Left renal pelvis (tissue), 4 donors: ENCODE measurements at regions not wholly inside any gene's neighbourhood (a gene's known extent, or its start where the extent isn't known, plus 50 kb on each side); places are given as distances from the start of the nearest gene placed in this dataset.
"Not testable (repeated sequence)": the region's sequence is repeated elsewhere in the genome, so short reads cannot be mapped to it uniquely, and the experiment has no call there.

Source experiments
- DNase-seq, 4 donors: peaks; one replicate each; pipeline ENCODE4 v3.0.0-alpha.2; 2013; ENCODE audit warnings: low read depth in 4 of 4, low spot score in 3 of 4

DNA sequence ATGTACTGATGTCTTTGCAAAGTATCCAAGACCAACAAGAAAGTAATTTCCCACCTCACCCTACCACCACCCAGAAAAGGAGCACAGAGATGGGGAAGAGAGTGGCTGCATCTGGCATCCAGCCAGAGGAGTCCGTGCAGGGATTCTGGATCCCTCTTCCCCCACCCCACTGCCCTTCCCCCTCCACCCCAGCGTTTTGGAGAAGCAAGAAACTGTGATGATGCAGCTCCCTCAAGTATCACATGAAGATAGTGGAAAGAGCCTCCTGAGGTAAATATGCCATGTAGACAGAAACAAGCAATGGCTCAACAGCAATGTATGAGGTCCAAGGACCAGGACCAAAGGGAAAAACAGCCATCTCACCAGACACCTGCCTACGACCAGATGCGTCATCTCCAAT lies 153.8 kb downstream of the DEPDC1B start:
- no peak for DNase-seq

DNA sequence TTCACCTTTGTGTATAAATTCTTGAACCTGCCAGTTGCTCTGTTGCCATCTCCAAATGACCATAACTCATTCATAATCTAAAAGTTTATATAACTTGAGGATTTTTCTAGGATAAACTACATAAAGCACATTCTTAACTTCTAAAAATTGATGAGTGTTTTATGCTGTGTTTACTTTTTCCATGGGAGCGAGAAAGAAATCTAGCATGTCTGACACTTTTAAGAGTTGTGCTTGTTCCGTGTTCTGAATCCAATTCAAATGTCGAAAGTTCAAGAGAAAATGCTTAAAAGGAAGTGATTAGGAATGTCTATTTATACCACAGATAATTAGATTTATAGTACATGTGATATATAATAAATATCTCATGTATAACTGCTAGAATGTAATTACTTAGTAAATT lies 154.4 kb downstream of the DEPDC1B start:
- DNase-seq, result no peak

- no peak for DNase-seq
Observed at GRCh38 chr5:60544142-60544541, 155.8 kb downstream of the DEPDC1B start.

GRCh38 chr5:60541980-60542379 lies 158.0 kb downstream of the DEPDC1B start:
- no peak for DNase-seq

GRCh38 chr5:60540856-60541805 lies 158.8 kb downstream of the DEPDC1B start:
- no peak for DNase-seq

DNA sequence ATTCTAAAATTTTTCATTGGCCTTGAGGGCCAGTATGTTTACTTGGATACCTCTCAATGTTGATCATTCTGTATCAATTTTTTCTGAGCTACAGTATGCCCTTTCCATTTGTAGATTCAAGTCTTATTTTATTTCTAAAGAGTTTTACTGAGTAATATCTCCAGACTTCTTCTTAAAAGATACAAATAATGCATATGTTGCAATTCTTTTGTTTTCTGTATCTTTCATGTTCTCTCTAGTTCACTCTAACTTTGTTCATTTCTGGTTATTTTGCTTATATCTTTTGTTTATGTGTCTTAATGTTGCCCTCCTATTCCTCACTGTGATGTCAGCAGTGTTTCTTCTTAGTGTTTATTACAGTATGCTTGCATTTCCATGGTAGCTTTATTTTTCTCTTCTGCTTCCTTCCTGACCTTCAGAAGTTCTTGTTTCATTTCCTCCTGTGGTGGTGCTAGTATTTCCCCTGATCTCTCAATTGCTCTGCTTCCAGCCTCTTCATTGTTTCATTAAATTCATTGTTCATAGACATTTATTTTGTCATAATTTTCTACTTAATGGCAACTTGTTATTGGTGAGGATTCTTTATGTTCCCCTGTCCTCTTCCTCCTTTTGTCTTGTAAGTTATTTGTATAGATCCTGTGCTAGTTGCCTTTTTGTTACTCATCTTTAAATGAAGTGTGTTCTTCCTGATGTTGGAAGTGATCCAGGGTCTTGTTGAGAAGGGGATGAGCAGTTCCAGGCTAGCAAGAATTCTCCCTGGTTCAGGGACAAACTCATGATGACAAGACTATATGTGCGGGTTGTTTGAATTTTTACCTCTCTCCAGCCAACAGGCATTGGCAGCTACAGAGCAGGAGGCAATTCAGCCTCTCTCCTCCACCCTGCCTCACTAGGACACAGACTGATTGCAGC lies 160.8 kb downstream of the DEPDC1B start:
- no peak for DNase-seq

- no peak for DNase-seq
Observed at GRCh38 chr5:60538426-60538825, 161.5 kb downstream of the DEPDC1B start.

- DNase-seq, result no peak
Observed at GRCh38 chr5:60535951-60536350, 164.0 kb downstream of the DEPDC1B start.

DNA sequence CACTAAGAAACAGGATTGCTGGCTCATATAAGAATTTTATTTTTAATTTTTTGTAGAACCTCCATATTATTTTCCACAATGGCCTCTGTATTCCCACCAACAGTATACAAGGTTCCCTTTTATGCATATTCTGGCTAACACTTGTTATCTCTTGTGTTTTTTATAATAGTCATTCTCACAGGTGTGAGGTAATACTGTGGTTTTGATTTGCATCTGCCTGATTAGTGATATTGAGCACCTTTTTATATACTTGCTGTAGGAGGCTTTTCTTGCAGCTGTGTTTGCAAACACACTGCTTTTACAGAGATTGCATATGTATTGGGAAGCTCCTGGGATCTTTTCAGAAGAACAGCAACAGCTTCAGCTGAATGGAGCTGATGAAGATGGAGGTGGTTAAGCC lies 164.8 kb downstream of the DEPDC1B start:
- DNase-seq, result no peak

DNA sequence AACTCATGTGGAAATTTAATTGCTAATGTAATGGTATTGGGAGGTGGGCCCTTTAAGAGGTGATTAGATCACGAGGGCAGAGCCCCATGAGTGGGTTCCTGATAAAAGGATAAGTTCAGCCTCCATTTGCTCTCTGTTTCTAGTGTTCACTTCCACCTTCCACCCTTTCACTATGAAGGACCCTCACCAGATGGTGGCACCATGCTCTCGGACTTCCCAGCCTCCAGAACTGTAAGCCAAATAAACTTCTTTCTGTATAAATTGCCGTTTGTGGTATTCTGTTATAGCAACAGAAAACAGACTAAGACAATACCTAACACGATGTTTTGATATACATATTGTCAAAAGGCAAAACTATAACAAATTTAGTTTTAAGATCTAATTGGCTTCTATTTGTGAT lies 166.2 kb downstream of the DEPDC1B start:
- DNase-seq, result no peak

DNA sequence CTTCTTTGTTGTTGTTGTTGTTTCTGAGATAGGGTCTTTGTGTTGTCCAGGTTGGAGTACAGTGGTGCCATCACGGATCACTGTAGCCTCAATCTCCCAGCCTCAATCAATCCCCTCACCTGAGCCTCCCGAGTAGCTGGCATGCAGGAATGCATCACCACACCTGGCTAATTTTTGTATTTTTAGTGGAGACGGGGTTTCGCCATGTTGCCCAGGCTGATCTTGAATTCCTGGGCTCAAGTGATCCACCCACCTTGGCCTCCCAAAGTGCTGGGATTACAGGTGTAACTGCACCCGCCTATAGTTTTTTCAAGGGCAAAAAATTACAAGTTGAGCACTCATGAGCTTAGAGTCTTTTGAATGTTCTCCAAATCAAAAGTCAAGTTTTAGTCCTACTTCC lies 167.2 kb downstream of the DEPDC1B start:
- not testable (repeated sequence) for DNase-seq

DNA sequence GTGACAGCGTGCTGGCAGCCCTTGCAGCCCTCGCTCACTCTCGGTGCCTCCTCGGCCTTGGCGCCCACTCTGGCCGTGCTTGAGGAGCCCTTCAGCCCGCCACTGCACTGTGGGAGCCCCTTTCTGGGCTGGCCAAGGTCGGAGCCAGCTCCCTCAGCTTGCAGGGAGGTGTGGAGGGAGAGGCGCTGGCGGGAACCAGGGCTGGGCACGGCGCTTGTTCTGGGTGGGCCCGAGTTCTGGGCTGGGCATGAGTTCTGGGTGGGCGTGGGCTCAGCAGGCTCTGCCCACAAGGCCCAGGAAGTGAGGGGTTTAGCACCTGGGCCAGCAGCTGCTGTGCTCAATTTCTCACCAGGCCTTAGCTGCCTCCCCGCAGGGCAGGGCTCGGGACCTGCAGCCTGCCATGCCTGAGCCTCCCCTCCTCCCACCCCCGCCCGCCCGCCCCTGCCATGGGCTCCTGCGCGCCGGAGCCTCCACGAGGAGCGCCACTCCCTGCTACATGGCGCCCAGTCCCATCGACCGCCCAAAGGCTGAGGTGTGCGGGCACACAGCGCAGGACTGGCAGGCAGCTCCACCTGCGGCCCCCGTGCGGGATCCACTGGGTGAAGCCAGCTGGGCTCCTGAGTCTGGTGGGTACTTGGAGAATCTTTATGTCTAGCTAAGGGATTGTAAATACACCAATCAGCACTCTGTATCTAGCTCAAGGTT lies 169.7 kb downstream of the DEPDC1B start:
- not testable (repeated sequence) for DNase-seq

- DNase-seq, result no peak
Observed at GRCh38 chr5:60529001-60529400, 171.0 kb downstream of the DEPDC1B start.

DNA sequence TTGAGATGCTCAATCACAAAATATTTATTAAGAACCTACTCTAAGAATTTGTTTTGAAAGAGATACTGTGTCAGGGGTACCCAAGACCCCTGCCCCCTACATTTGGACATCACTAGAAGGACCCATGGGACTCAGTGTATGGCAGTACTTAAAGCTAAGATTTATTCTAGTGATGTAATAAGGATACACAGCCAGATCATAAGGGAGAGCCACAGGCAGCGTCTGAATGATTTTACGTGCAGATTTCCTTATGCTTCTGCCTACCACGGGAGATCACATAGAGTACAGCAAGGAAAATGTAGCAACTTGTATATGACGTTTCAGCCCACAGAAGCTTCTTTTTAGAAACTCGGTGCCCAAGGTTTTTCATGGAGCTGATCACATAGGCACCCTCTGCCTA lies 172.9 kb downstream of the DEPDC1B start:
- no peak for DNase-seq

- no peak for DNase-seq
Observed at GRCh38 chr5:60526336-60526875, 173.6 kb downstream of the DEPDC1B start.

DNA sequence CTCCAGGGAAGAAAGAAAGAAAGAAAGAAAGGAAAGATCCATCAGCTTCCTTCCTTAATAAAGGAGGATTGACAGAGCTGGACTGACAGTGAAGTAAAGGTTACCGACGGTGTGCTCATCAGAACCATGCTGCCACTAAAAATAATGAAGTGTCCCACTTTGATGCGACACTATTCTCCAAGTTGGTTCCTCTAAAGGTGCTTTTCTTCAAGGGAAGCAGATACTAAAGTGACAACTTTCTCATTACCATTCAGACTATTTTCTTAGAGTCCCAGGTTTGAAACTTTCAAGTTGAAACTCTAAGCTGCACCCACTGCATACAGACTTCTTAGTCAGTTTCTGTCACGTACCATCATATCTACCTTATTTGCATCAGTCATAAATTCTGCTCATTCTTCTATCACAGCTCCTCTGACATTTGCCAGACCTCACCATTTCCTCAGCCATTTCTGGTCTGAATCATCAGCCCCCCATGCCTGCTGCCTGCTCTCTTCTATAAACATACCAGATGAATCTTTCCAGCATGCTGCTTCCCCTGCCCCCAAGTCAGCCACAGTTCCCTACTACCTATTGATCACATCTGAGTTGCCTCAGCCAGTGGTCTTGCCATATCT lies 177.6 kb downstream of the DEPDC1B start:
- DNase-seq, result no peak

GRCh38 chr5:60521376-60522291 lies 178.3 kb downstream of the DEPDC1B start:
- no peak for DNase-seq

GRCh38 chr5:60520451-60521227 lies 179.3 kb downstream of the DEPDC1B start:
- DNase-seq, result no peak
